GM12872 (cell line): ENCODE measurements at regions not wholly inside any gene's neighbourhood (a gene's known extent, or its start where the extent isn't known, plus 50 kb on each side); places are given as distances from the start of the nearest gene placed in this dataset.

ENCODE experiments used
- CTCF ChIP-seq: IDR thresholded peaks from 3 replicates; pipeline ENCODE4 v1.5.1; 2011; ENCODE audit warnings: low read depth, mild to moderate bottlenecking, low read length, moderate library complexity; ENCODE audit not compliant: insufficient read depth

DNA sequence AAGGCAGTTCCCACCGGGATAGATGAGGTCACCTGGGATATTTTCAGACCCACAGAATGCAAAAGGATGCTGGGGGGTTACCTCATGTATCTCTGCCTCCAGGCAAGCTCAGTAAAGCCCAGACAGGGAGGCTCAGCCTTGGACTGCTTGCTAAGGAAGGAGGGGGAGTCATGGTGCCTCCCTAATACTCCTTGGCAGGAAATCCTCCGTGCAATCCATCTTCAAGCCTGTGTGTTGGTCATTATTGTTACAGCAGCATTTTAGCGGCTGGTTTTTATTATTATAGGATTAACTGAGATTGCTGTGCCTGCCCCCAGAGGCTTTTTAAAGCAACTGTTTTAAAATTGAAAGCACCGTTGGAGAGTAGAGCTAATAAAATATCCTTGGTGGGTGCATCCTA lies 188.5 kb upstream of the UBL3 start:
- TF ChIP-seq CTCF: no peak

GRCh38 chr13:30037766-30038165 lies 187.3 kb upstream of the UBL3 start:
- no peak for TF ChIP-seq CTCF

DNA sequence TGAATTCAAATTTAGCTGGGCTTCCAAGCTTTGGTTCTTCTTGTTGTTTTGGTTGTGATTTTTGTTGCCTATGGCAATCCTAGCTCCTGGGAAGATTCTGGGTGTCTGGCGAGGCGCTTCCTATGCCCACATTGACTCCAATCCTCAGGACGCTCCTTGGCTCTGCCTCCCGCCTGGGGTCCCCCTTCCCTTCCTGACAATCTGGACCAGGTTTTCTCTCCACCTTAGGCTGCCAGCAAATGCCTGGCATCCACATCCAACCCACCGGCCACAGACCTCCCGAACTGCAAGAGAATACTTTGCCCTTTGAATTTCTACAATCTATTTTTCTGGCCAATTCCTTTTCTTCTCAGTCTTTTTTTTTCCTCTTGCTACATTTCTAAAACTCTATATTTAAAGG lies 186.9 kb upstream of the UBL3 start:
- TF ChIP-seq CTCF: no peak

- no peak for TF ChIP-seq CTCF
These were observed 184.0 kb upstream of the UBL3 start for GRCh38 chr13:30034458-30034795.

GRCh38 chr13:30033681-30034457 lies 183.5 kb upstream of the UBL3 start:
- TF ChIP-seq CTCF: no peak

- no peak for TF ChIP-seq CTCF
These were observed 181.8 kb upstream of the UBL3 start for GRCh38 chr13:30032263-30032662.

- no peak for TF ChIP-seq CTCF
These were observed 181.1 kb upstream of the UBL3 start for GRCh38 chr13:30031488-30031887.
